ENCODE measurements at regions not wholly inside any gene's neighbourhood (a gene's known extent, or its start where the extent isn't known, plus 50 kb on each side); places are given as distances from the start of the nearest gene placed in this dataset.

DNA sequence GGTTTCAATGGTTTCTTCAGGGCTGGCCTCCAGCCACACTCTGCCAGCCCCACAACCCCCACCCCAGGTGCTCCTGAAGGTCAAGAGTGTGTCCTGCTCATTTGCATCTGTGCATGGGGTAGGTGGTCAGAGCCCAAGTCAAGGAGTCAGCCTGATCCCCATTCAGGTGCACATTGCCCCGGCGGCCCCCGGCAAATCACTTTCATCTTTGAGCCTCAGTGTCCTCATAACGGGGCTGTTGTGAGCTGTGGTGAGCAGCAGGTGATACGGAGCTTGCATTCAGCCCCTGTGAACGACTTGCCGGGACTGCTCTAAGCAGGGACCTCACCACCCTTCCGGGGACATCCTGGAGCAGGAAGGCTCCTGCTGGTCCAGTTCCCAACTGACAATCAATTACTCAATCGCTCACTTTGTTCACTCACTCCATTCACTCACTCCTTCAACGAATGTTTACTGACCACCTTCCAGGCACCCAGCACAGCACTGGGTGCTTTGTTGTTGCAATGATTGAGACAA lies 93.2 kb upstream of the CPEB4 start:
- no peak for TF ChIP-seq SPI1 (IDR thresholded peaks at IDR 0.05; ENCODE audit: low read depth, low read length)
- no peak for TF ChIP-seq POLR2A (IDR thresholded peaks at IDR 0.05; ENCODE audit: low read depth, low read length)
- TF ChIP-seq POLR2AphosphoS5 (IDR thresholded peaks at IDR 0.05; ENCODE audit: low read depth, low read length), result no peak

Data from GM12891 (cell line).